Tibial nerve (tissue), 4 donors: ENCODE measurements at regions not wholly inside any gene's neighbourhood (a gene's known extent, or its start where the extent isn't known, plus 50 kb on each side); places are given as distances from the start of the nearest gene placed in this dataset.

Experiments used
- EP300 ChIP-seq, 2 donors: sonication (generic); formaldehyde crosslinking; IDR thresholded peaks; one replicate each; pipeline ENCODE4 v1.6.1; 2017; ENCODE audit warnings: antibody characterized with exemption in 2 of 2, mild to moderate bottlenecking in 1 of 2
- TF ChIP-seq, protein P1 (sequence below), 5 experiments: fragments of 200-600 bp in 3 of 5; fragments of 450-650 bp in 2 of 5; sonication (generic) in 3 of 5; IDR thresholded peaks; one replicate each; pipeline ENCODE4 v1.5.1; 2016 to 2019; ENCODE audit warnings: antibody characterized with exemption in 5 of 5, mild to moderate bottlenecking in 3 of 5, moderate library complexity in 2 of 5

DNA sequence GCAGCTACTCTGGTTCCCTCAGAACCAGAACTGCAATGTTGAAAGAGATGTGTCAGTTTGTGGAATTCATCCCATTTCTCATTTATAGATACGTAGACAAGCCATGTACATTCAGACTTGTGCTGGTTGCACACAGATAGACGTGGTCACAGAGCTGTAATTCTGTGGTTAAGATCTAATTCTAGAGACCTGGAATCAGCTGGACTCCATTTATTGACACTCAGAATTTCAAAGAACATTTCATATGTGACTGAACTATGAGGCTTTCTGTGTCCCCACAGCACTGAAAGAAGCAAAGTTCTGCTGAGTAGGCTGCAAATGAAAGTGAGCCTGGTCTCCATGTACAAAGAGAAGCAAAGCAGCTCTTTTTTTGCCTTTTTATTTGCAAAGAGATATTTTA, 220.2 kb upstream of the NAV3 start:
- TF ChIP-seq, protein P1, sequence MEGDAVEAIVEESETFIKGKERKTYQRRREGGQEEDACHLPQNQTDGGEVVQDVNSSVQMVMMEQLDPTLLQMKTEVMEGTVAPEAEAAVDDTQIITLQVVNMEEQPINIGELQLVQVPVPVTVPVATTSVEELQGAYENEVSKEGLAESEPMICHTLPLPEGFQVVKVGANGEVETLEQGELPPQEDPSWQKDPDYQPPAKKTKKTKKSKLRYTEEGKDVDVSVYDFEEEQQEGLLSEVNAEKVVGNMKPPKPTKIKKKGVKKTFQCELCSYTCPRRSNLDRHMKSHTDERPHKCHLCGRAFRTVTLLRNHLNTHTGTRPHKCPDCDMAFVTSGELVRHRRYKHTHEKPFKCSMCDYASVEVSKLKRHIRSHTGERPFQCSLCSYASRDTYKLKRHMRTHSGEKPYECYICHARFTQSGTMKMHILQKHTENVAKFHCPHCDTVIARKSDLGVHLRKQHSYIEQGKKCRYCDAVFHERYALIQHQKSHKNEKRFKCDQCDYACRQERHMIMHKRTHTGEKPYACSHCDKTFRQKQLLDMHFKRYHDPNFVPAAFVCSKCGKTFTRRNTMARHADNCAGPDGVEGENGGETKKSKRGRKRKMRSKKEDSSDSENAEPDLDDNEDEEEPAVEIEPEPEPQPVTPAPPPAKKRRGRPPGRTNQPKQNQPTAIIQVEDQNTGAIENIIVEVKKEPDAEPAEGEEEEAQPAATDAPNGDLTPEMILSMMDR (IDR thresholded peaks at IDR 0.05): no peak
- TF ChIP-seq EP300 (IDR thresholded peaks at IDR 0.05): no peak
